Suppressor macrophage (primary cell): ENCODE measurements at regions not wholly inside any gene's neighbourhood (a gene's known extent, or its start where the extent isn't known, plus 50 kb on each side); places are given as distances from the start of the nearest gene placed in this dataset.

Source experiments
- DNase-seq, 4 experiments: peaks; one replicate each; pipeline ENCODE4 v3.0.0-alpha.2; 2020 to 2022

GRCh38 chr13:37927561-37927960 is 58.0 kb upstream of the TRPC4 start:
- DNase-seq, result no peak

- no peak for DNase-seq
Measured at GRCh38 chr13:37925878-37926473, 56.4 kb upstream of the TRPC4 start.

GRCh38 chr13:37923236-37923635 is 53.7 kb upstream of the TRPC4 start:
- no peak for DNase-seq

- no peak for DNase-seq
Measured at GRCh38 chr13:37919329-37919880, 49.8 kb upstream of the TRPC4 start.
